ENCODE measurements at regions not wholly inside any gene's neighbourhood (a gene's known extent, or its start where the extent isn't known, plus 50 kb on each side); places are given as distances from the start of the nearest gene placed in this dataset.

- peak; percentile 69 for DNase-seq (ENCODE audit: low read depth)
Measured at GRCh38 chr15:39426552-39427532, 154.0 kb upstream of the THBS1 start.

GRCh38 chr15:39427705-39428104, 153.2 kb upstream of the THBS1 start:
- no peak for DNase-seq (ENCODE audit: low read depth)

GRCh38 chr15:39429898-39430357, 151.0 kb upstream of the THBS1 start:
- DNase-seq (ENCODE audit: low read depth): peak; percentile 98

GRCh38 chr15:39430389-39430788, 150.5 kb upstream of the THBS1 start:
- DNase-seq (ENCODE audit: low read depth): no peak

- DNase-seq (ENCODE audit: low read depth): peak; percentile 45
Measured at GRCh38 chr15:39431376-39431775, 149.5 kb upstream of the THBS1 start.

GRCh38 chr15:39432026-39432425, 148.9 kb upstream of the THBS1 start:
- DNase-seq (ENCODE audit: low read depth): no peak

GRCh38 chr15:39432912-39433348, 147.9 kb upstream of the THBS1 start:
- no peak for DNase-seq (ENCODE audit: low read depth)

GRCh38 chr15:39433376-39433775, 147.5 kb upstream of the THBS1 start:
- DNase-seq (ENCODE audit: low read depth): no peak

GRCh38 chr15:39434163-39434562, 146.7 kb upstream of the THBS1 start:
- DNase-seq (ENCODE audit: low read depth): no peak

GRCh38 chr15:39434751-39435238, 146.1 kb upstream of the THBS1 start:
- DNase-seq (ENCODE audit: low read depth): no peak

- DNase-seq (ENCODE audit: low read depth): no peak
Measured at GRCh38 chr15:39435244-39435643, 145.6 kb upstream of the THBS1 start.

- no peak for DNase-seq (ENCODE audit: low read depth)
Measured at GRCh38 chr15:39438260-39438659, 142.6 kb upstream of the THBS1 start.

GRCh38 chr15:39438799-39439592, 141.9 kb upstream of the THBS1 start:
- DNase-seq (ENCODE audit: low read depth): no peak

- DNase-seq (ENCODE audit: low read depth): no peak
Measured at GRCh38 chr15:39442898-39443297, 138.0 kb upstream of the THBS1 start.

- DNase-seq (ENCODE audit: low read depth): no peak
Measured at GRCh38 chr15:39443659-39444219, 137.1 kb upstream of the THBS1 start.

- DNase-seq (ENCODE audit: low read depth): no peak
Measured at GRCh38 chr15:39444735-39445470, 136.0 kb upstream of the THBS1 start.

- no peak for DNase-seq (ENCODE audit: low read depth)
Measured at GRCh38 chr15:39445931-39446330, 134.9 kb upstream of the THBS1 start.

- DNase-seq (ENCODE audit: low read depth): no peak
Measured at GRCh38 chr15:39447346-39447745, 133.5 kb upstream of the THBS1 start.

- no peak for DNase-seq (ENCODE audit: low read depth)
Measured at GRCh38 chr15:39447881-39448280, 133.0 kb upstream of the THBS1 start.

GRCh38 chr15:39448409-39448808, 132.5 kb upstream of the THBS1 start:
- no peak for DNase-seq (ENCODE audit: low read depth)

- no peak for DNase-seq (ENCODE audit: low read depth)
Measured at GRCh38 chr15:39451121-39451688, 129.7 kb upstream of the THBS1 start.

All from iris pigment epithelial cell (primary cell).